Brain microvascular endothelial cell (primary cell): ENCODE measurements at regions not wholly inside any gene's neighbourhood (a gene's known extent, or its start where the extent isn't known, plus 50 kb on each side); places are given as distances from the start of the nearest gene placed in this dataset.
A peak's percentile ranks its signal among the peaks of the same experiment; 100 is the strongest.

Source experiments
- DNase-seq: peaks from one replicate; pipeline ENCODE4 v3.0.0-alpha.2; 2020
- H3K27ac ChIP-seq: fragments of 250-450 bp; sonication (Bioruptor Pico); 2 replicates; pipeline ENCODE4 v1.5.1; 2020; ENCODE audit warnings: mild to moderate bottlenecking, moderate library complexity
- H3K27me3 ChIP-seq: fragments of 250-450 bp; sonication (Bioruptor Pico); replicated peaks from 2 replicates; pipeline ENCODE4 v1.5.1; 2020; ENCODE audit warnings: mild to moderate bottlenecking
- H3K36me3 ChIP-seq: fragments of 250-450 bp; sonication (Bioruptor Pico); replicated peaks from 2 replicates; pipeline ENCODE4 v1.5.1; 2020; ENCODE audit warnings: mild to moderate bottlenecking
- H3K4me3 ChIP-seq: 2 replicates; pipeline ENCODE4 v1.5.1; 2011; ENCODE audit warnings: low read depth, mild to moderate bottlenecking, control low read depth, low read length, moderate library complexity
- in situ Hi-C: cut with HindIII; loops from 2 replicates; pipeline ENCODE4 v1.10.0; 2017; ENCODE audit warnings: low sequenced_read_pairs, low pct_ligation_motif_present
- TF ChIP-seq, protein P1 (sequence below): IDR thresholded peaks from 2 replicates; pipeline ENCODE4 v1.5.1; 2011; ENCODE audit warnings: low read depth, mild to moderate bottlenecking, moderate library complexity, low read length, control low read depth, inconsistent platforms; ENCODE audit errors: missing control alignments

DNA sequence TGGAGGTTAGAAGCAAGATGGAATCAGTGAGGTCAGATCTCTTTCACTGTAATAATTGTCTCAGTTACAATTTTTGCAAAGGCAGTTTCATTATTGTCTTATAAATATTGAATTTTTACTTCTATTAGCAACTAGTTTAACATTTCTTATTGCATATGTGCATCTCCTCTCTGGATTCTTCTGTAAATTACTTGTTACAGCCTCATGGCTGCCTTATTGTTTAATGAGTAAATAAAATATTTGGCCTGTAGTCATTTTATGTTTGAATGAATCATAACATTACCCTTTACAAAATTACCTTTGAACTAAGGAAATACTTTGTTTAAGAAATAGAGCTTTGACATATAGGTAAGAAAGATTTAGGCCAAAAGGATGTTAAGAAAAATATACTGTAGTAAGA lies 212.4 kb downstream of the SLITRK6 start:
- Histone ChIP-seq H3K27ac (no peak overlapping the region), H3K27me3 (no peaks in the 10 kb centered on the region), H3K36me3 (no peaks in the 10 kb centered on the region), H3K4me3 (no peak overlapping the region)
- in situ Hi-C loops, result no loop called here
- TF ChIP-seq, protein P1, sequence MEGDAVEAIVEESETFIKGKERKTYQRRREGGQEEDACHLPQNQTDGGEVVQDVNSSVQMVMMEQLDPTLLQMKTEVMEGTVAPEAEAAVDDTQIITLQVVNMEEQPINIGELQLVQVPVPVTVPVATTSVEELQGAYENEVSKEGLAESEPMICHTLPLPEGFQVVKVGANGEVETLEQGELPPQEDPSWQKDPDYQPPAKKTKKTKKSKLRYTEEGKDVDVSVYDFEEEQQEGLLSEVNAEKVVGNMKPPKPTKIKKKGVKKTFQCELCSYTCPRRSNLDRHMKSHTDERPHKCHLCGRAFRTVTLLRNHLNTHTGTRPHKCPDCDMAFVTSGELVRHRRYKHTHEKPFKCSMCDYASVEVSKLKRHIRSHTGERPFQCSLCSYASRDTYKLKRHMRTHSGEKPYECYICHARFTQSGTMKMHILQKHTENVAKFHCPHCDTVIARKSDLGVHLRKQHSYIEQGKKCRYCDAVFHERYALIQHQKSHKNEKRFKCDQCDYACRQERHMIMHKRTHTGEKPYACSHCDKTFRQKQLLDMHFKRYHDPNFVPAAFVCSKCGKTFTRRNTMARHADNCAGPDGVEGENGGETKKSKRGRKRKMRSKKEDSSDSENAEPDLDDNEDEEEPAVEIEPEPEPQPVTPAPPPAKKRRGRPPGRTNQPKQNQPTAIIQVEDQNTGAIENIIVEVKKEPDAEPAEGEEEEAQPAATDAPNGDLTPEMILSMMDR, result no peak
- DNase-seq, result no peak

DNA sequence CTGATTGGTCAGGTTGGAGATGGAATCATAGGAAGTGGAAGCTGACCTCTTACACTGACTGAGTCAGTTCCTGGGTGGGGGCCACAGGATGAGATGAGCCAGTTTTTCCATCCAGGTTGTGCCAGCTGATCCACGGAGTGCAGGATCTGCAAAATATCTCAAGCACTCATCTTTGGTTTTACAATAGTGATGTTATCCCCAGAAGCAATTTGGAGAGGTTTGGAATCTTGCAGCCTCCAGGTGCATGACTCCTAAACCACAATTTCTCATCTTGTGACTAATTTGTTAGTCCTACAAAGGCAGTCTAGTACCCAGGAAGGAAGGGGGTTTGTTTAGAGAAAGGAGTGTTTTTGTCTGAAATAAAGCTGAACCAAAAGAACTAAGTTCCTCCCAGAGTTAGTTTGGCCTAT lies 212.8 kb downstream of the SLITRK6 start:
- TF ChIP-seq, protein P1, result no peak
- in situ Hi-C loops, result no loop called here
- H3K27ac ChIP-seq, result no peak overlapping the region

GRCh38 chr13:85582890-85583289 lies 216.3 kb downstream of the SLITRK6 start:
- Histone ChIP-seq H3K36me3 (no peaks in the 10 kb centered on the region), H3K27ac (no peak overlapping the region), H3K4me3 (no peak overlapping the region), H3K27me3 (no peaks in the 10 kb centered on the region)
- TF ChIP-seq, protein P1, result no peak
- in situ Hi-C loops, result no loop called here
- no peak for DNase-seq

More for the DNA sequence above, 212.8 kb downstream of the SLITRK6 start:
- Histone ChIP-seq H3K27me3 (no peaks in the 10 kb centered on the region), H3K36me3 (no peaks in the 10 kb centered on the region), H3K4me3 (no peak overlapping the region)
- peak; percentile 14 for DNase-seq

DNA sequence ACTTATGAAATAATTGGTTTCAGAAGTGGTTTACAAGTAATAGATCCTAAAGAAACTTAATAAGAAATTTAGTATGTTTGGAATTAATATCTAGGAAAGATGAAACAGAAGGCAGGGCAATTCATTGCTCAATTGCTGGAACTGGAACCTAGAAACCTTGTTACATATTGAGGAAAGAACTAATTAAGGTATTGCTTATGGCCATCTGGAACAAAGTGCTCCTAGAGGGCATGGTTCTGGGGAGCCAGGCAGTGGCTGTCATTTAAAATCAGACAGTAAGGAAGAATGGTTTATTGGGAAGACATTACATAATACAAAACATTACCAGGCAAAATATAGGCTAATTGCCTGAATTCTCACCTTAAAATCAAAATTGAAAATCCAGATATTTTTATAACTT lies 224.1 kb downstream of the SLITRK6 start:
- Histone ChIP-seq H3K27me3 (no peaks in the 10 kb centered on the region), H3K4me3 (no peak overlapping the region), H3K27ac (no peak overlapping the region), H3K36me3 (no peaks in the 10 kb centered on the region)
- DNase-seq, result no peak
- TF ChIP-seq, protein P1, result no peak
- in situ Hi-C loops, result no loop called here

DNA sequence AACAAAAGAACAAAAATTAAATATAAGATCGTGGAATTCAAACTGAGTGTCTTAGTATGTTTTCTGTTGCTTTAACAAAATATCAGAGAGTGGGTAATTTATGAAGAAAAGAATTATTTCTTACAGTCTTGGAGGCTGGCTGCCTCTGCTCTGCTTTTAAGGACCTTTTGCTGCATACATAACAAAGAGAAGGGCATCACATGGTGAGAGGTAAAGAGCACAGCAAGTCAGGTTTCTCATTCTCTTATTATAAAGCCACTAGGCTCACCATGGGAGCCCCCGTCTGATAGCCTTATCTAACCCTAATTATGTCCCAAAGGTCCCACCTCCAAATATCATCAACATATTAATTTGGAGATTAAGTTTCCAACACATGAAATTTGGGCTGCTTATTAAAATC lies 231.3 kb downstream of the SLITRK6 start:
- DNase-seq, result no peak
- in situ Hi-C loops, result no loop called here
- Histone ChIP-seq H3K27me3 (no peaks in the 10 kb centered on the region), H3K27ac (no peak overlapping the region), H3K36me3 (no peaks in the 10 kb centered on the region), H3K4me3 (no peak overlapping the region)
- TF ChIP-seq, protein P1, result no peak

- H3K36me3 ChIP-seq, result no peaks in the 10 kb centered on the region
- TF ChIP-seq, protein P1, result no peak
- H3K27me3 ChIP-seq, result no peaks in the 10 kb centered on the region
- H3K27ac ChIP-seq, result no peak overlapping the region
- in situ Hi-C loops, result no loop called here
- H3K4me3 ChIP-seq, result no peak overlapping the region
- no peak for DNase-seq
Observed at GRCh38 chr13:85565652-85566051, 233.6 kb downstream of the SLITRK6 start.
